ENCODE measurements at regions not wholly inside any gene's neighbourhood (a gene's known extent, or its start where the extent isn't known, plus 50 kb on each side); places are given as distances from the start of the nearest gene placed in this dataset.

DNA sequence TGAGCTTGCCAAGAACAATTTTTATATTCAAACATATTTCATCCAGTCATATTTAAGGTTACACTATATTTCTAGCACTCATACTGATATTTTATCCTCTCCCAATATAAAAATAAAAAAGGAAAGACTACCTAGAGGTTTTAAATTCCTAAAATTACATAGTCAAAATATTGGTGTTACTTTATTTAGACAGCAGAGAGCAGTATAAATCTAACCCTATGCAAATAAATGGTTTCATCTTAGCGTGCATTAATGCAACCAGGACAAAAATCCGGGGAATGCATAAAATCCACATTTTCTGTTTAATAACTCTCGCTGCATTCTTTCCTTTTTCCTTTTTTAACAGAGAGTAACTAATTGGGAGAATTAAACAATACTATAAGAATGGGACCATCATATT lies 1447.4 kb upstream of the ALCAM start:
- H3K4me3 ChIP-seq, result no peak overlapping the region
- DNase-seq, result no peak
- intact Hi-C loops (cut with DNase I), result no loop called here
- H3K27me3 ChIP-seq, result no peaks in the 10 kb centered on the region
- TF ChIP-seq POLR2A (IDR thresholded peaks at IDR 0.05), result no peak
- TF ChIP-seq, protein P1, sequence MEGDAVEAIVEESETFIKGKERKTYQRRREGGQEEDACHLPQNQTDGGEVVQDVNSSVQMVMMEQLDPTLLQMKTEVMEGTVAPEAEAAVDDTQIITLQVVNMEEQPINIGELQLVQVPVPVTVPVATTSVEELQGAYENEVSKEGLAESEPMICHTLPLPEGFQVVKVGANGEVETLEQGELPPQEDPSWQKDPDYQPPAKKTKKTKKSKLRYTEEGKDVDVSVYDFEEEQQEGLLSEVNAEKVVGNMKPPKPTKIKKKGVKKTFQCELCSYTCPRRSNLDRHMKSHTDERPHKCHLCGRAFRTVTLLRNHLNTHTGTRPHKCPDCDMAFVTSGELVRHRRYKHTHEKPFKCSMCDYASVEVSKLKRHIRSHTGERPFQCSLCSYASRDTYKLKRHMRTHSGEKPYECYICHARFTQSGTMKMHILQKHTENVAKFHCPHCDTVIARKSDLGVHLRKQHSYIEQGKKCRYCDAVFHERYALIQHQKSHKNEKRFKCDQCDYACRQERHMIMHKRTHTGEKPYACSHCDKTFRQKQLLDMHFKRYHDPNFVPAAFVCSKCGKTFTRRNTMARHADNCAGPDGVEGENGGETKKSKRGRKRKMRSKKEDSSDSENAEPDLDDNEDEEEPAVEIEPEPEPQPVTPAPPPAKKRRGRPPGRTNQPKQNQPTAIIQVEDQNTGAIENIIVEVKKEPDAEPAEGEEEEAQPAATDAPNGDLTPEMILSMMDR (IDR thresholded peaks at IDR 0.05), result no peak
- 54 to 82% (median 57%) methylated on average over 3 of the region's 3 CpGs for WGBS, 4 donors
- no peaks in the 10 kb centered on the region for H3K4me1 ChIP-seq (replicated peaks in 1 of 2)
- H3K27ac ChIP-seq, result no peak overlapping the region
- H3K9me3 ChIP-seq (replicated peaks in 1 of 3), result no peaks in the 10 kb centered on the region
- H3K36me3 ChIP-seq (replicated peaks in 1 of 2), result no peaks in the 10 kb centered on the region

DNA sequence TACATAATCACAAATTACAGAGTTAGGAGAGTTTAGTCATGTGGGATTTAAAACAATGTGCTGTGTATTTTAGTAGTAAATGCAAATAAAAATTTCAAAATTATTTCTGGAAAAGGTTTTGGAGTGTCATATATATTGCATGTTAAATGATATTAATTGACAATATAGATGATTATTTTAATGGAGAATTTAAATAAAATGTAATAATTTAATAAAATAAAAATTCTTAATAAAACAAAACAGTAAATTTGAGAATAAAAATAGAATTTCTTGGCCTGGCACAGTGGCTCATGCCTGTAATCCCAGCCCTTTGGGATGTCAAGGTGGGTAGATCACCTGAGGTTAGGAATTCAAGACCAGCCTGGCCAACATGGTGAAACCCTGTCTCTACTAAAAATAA lies 1442.8 kb upstream of the ALCAM start:
- DNase-seq, result no peak
- intact Hi-C loops (cut with DNase I), result no loop called here
- H3K4me1 ChIP-seq (replicated peaks in 1 of 2), result no peaks in the 10 kb centered on the region
- no peak overlapping the region for H3K27ac ChIP-seq
- TF ChIP-seq, protein P1 (IDR thresholded peaks at IDR 0.05), result no peak
- TF ChIP-seq POLR2A (IDR thresholded peaks at IDR 0.05), result no peak
- no peak overlapping the region for H3K4me3 ChIP-seq
- H3K36me3 ChIP-seq (replicated peaks in 1 of 2), result no peaks in the 10 kb centered on the region
- no peaks in the 10 kb centered on the region for H3K9me3 ChIP-seq (replicated peaks in 1 of 3)
- H3K27me3 ChIP-seq, result no peaks in the 10 kb centered on the region

DNA sequence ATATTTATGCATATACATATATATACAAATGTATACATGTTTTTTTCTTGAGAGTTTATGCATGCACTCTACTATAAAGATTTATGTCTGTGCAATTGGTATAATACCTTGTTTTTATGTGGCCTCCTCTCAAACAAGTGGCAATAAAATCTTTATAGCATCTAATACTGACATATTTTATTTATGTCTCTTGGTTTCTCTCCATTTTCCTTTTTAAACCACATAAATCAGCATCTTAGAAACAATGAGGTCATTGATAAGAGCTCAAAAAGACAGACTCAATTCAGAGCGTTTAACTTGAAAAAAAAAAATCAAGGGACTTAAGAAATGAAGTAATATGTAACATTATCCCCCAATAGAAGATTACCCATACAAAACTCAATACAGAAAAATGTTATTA lies 1442.2 kb upstream of the ALCAM start:
- H3K27ac ChIP-seq, result no peak overlapping the region
- no peak for TF ChIP-seq POLR2A (IDR thresholded peaks at IDR 0.05)
- TF ChIP-seq, protein P1 (IDR thresholded peaks at IDR 0.05), result no peak
- H3K4me1 ChIP-seq (replicated peaks in 1 of 2), result no peaks in the 10 kb centered on the region
- no peaks in the 10 kb centered on the region for H3K27me3 ChIP-seq
- H3K36me3 ChIP-seq (replicated peaks in 1 of 2), result no peaks in the 10 kb centered on the region
- H3K4me3 ChIP-seq, result no peak overlapping the region
- H3K9me3 ChIP-seq (replicated peaks in 1 of 3), result no peaks in the 10 kb centered on the region
- DNase-seq, result no peak
- WGBS, 4 donors, result 9 to 24% (median 21%) methylated on average over 1 of the region's 1 CpG
- intact Hi-C loops (cut with DNase I), result no loop called here

DNA sequence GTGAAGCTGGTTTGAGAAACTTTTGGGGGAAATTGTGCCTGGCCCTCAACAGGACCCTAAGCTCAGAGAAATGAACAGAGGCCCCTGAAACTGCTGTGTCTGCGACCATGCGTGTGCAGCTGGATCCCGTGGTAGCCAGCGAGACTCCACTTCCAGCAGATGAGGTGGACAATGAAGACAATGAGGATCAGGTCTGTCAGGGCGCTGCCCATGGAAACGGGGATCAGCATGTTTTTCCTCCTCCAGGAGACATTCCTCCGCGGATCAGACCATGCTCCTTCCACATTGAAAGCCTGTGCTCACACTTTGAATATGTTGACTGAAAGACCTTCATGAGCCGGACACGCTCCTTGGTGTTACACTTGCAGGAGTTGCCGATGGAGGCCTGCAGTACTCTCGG lies 1439.8 kb upstream of the ALCAM start:
- TF ChIP-seq, protein P1 (IDR thresholded peaks at IDR 0.05), result no peak
- no peak for TF ChIP-seq POLR2A (IDR thresholded peaks at IDR 0.05)
- Histone ChIP-seq H3K4me1 (replicated peaks in 1 of 2) (no peaks in the 10 kb centered on the region), H3K27ac (no peak overlapping the region), H3K9me3 (replicated peaks in 1 of 3) (no peaks in the 10 kb centered on the region), H3K27me3 (no peaks in the 10 kb centered on the region), H3K4me3 (no peak overlapping the region), H3K36me3 (replicated peaks in 1 of 2) (no peaks in the 10 kb centered on the region)
- intact Hi-C loops (cut with DNase I), result no loop called here
- WGBS, 4 donors, result 89 to 93% (median 89%) methylated on average over 12 of the region's 12 CpGs
- DNase-seq, result no peak
